ENCODE measurements at regions not wholly inside any gene's neighbourhood (a gene's known extent, or its start where the extent isn't known, plus 50 kb on each side); places are given as distances from the start of the nearest gene placed in this dataset.

- DNase-seq (ENCODE audit: low read depth in 3 of 3): no peak
Observed at GRCh38 chr10:130766071-130766470, 545.5 kb downstream of the TCERG1L start.

- DNase-seq (ENCODE audit: low read depth in 3 of 3): no peak
Observed at GRCh38 chr10:130767116-130767730, 544.3 kb downstream of the TCERG1L start.

GRCh38 chr10:130769146-130770017 lies 542.1 kb downstream of the TCERG1L start:
- no peak for DNase-seq (ENCODE audit: low read depth in 3 of 3)

GRCh38 chr10:130770018-130770630 lies 541.4 kb downstream of the TCERG1L start:
- no peak for DNase-seq (ENCODE audit: low read depth in 3 of 3)

- no peak for DNase-seq (ENCODE audit: low read depth in 3 of 3)
Observed at GRCh38 chr10:130771491-130771946, 540.0 kb downstream of the TCERG1L start.

GRCh38 chr10:130772056-130772455 lies 539.5 kb downstream of the TCERG1L start:
- no peak for DNase-seq (ENCODE audit: low read depth in 3 of 3)

- DNase-seq (ENCODE audit: low read depth in 3 of 3): no peak
Observed at GRCh38 chr10:130772676-130773075, 538.8 kb downstream of the TCERG1L start.

GRCh38 chr10:130773941-130774340 lies 537.6 kb downstream of the TCERG1L start:
- DNase-seq (ENCODE audit: low read depth in 3 of 3): no peak

- no peak for DNase-seq (ENCODE audit: low read depth in 3 of 3)
Observed at GRCh38 chr10:130774871-130775270, 536.6 kb downstream of the TCERG1L start.

- DNase-seq (ENCODE audit: low read depth in 3 of 3): no peak
Observed at GRCh38 chr10:130775311-130775710, 536.2 kb downstream of the TCERG1L start.

- no peak for DNase-seq (ENCODE audit: low read depth in 3 of 3)
Observed at GRCh38 chr10:130776724-130777123, 534.8 kb downstream of the TCERG1L start.

GRCh38 chr10:130777507-130778165 lies 533.9 kb downstream of the TCERG1L start:
- no peak for DNase-seq (ENCODE audit: low read depth in 3 of 3)

GRCh38 chr10:130778166-130778545 lies 533.4 kb downstream of the TCERG1L start:
- DNase-seq (ENCODE audit: low read depth in 3 of 3): no peak

- no peak for DNase-seq (ENCODE audit: low read depth in 3 of 3)
Observed at GRCh38 chr10:130780763-130781162, 530.8 kb downstream of the TCERG1L start.

- no peak for DNase-seq (ENCODE audit: low read depth in 3 of 3)
Observed at GRCh38 chr10:130781206-130781605, 530.3 kb downstream of the TCERG1L start.

- DNase-seq (ENCODE audit: low read depth in 3 of 3): no peak
Observed at GRCh38 chr10:130781623-130782022, 529.9 kb downstream of the TCERG1L start.

- DNase-seq (ENCODE audit: low read depth in 3 of 3): no peak
Observed at GRCh38 chr10:130782467-130782866, 529.1 kb downstream of the TCERG1L start.

- no peak for DNase-seq (ENCODE audit: low read depth in 3 of 3)
Observed at GRCh38 chr10:130784326-130784725, 527.2 kb downstream of the TCERG1L start.

GRCh38 chr10:130786365-130786966 lies 525.1 kb downstream of the TCERG1L start:
- no peak for DNase-seq (ENCODE audit: low read depth in 3 of 3)

GRCh38 chr10:130787243-130787642 lies 524.3 kb downstream of the TCERG1L start:
- DNase-seq (ENCODE audit: low read depth in 3 of 3): no peak

- no peak for DNase-seq (ENCODE audit: low read depth in 3 of 3)
Observed at GRCh38 chr10:130787821-130788220, 523.7 kb downstream of the TCERG1L start.

GRCh38 chr10:130790339-130790738 lies 521.2 kb downstream of the TCERG1L start:
- DNase-seq (ENCODE audit: low read depth in 3 of 3): no peak

Data from stimulated activated CD4-positive, alpha-beta T cell treated with anti-CD3 and anti-CD28 coated beads, TNF-alpha, amount 100 ng/mL, for 4 hours (primary cell).